ENCODE measurements at regions not wholly inside any gene's neighbourhood (a gene's known extent, or its start where the extent isn't known, plus 50 kb on each side); places are given as distances from the start of the nearest gene placed in this dataset.

GRCh38 chr13:48885027-48885395 lies 90.7 kb upstream of the FNDC3A start:
- no peaks in the 10 kb centered on the region for H3K4me1 ChIP-seq (ENCODE audit: insufficient read depth)
- intact Hi-C loops (cut with DNase I): no loop called here
- DNase-seq: no peak
- TF ChIP-seq POLR2A (IDR thresholded peaks at IDR 0.05): no peak
- TF ChIP-seq EP300 (IDR thresholded peaks at IDR 0.05): no peak
- no peak for TF ChIP-seq CTCF (IDR thresholded peaks at IDR 0.05)
- H3K4me3 ChIP-seq: no peak overlapping the region
- no peaks in the 10 kb centered on the region for H3K9me3 ChIP-seq
- no peak overlapping the region for H3K27ac ChIP-seq
- no peaks in the 10 kb centered on the region for H3K36me3 ChIP-seq
- no peaks in the 10 kb centered on the region for H3K27me3 ChIP-seq

- DNase-seq: no peak
- no peak overlapping the region for H3K27ac ChIP-seq
- no peaks in the 10 kb centered on the region for H3K9me3 ChIP-seq
- no peaks in the 10 kb centered on the region for H3K27me3 ChIP-seq
- H3K4me3 ChIP-seq: no peak overlapping the region
- WGBS, 3 donors: 85 to 90% (median 89%) methylated on average over 5 of the region's 5 CpGs
- H3K36me3 ChIP-seq: no peaks in the 10 kb centered on the region
- TF ChIP-seq EP300 (IDR thresholded peaks at IDR 0.05) (no peak), CTCF (IDR thresholded peaks at IDR 0.05) (no peak), POLR2A (IDR thresholded peaks at IDR 0.05) (no peak)
- intact Hi-C loops (cut with DNase I): no loop called here
- H3K4me1 ChIP-seq (ENCODE audit: insufficient read depth): no peaks in the 10 kb centered on the region
Measured at GRCh38 chr13:48888613-48889012, 87.1 kb upstream of the FNDC3A start.

GRCh38 chr13:48890391-48890790 lies 85.3 kb upstream of the FNDC3A start:
- Histone ChIP-seq H3K36me3 (no peaks in the 10 kb centered on the region), H3K27me3 (no peaks in the 10 kb centered on the region), H3K9me3 (no peaks in the 10 kb centered on the region), H3K27ac (no peak overlapping the region), H3K4me1 (ENCODE audit: insufficient read depth) (no peaks in the 10 kb centered on the region), H3K4me3 (no peak overlapping the region)
- intact Hi-C loops (cut with DNase I): no loop called here
- TF ChIP-seq POLR2A (IDR thresholded peaks at IDR 0.05): no peak
- no peak for TF ChIP-seq CTCF (IDR thresholded peaks at IDR 0.05)
- no peak for TF ChIP-seq EP300 (IDR thresholded peaks at IDR 0.05)
- no peak for DNase-seq
- 64 to 76% (median 65%) methylated on average over 3 of the region's 3 CpGs for whole genome bisulfite sequencing, 3 donors

GRCh38 chr13:48891586-48891985 lies 84.1 kb upstream of the FNDC3A start:
- intact Hi-C loops (cut with DNase I): no loop called here
- TF ChIP-seq CTCF (IDR thresholded peaks at IDR 0.05) (no peak), EP300 (IDR thresholded peaks at IDR 0.05) (no peak), POLR2A (IDR thresholded peaks at IDR 0.05) (no peak)
- Histone ChIP-seq H3K4me3 (no peak overlapping the region), H3K9me3 (no peaks in the 10 kb centered on the region), H3K27me3 (no peaks in the 10 kb centered on the region), H3K4me1 (ENCODE audit: insufficient read depth) (no peaks in the 10 kb centered on the region), H3K36me3 (no peaks in the 10 kb centered on the region), H3K27ac (no peak overlapping the region)
- 52 to 62% (median 60%) methylated on average over 3 of the region's 3 CpGs for WGBS, 3 donors
- DNase-seq: no peak

Measured in ovary (tissue), 7 donors.